ENCODE measurements at regions not wholly inside any gene's neighbourhood (a gene's known extent, or its start where the extent isn't known, plus 50 kb on each side); places are given as distances from the start of the nearest gene placed in this dataset.

- ChIA-PET CTCF (no interaction called here), POLR2A (no interaction called here)
- H3K27ac ChIP-seq (ENCODE audit: extremely low read depth, low read depth, low read length) = no peak overlapping the region
- H3K4me3 ChIP-seq (ENCODE audit: low read depth, low read length) = no peak overlapping the region
- TF ChIP-seq ZNF423 (tag by site-specific recombination; IDR thresholded peaks at IDR 0.05) = no peak
- no peak for TF ChIP-seq REST (tag by site-specific recombination; IDR thresholded peaks at IDR 0.05)
- TF ChIP-seq ZNF626 (tag by site-specific recombination; IDR thresholded peaks at IDR 0.05) = no peak
- no peak for TF ChIP-seq PBX3 (CRISPR knock-in tag; IDR thresholded peaks at IDR 0.05)
- TF ChIP-seq ZNF792 (tag by site-specific recombination; IDR thresholded peaks at IDR 0.05) = no peak
- no peak for TF ChIP-seq ZNF473 (tag by site-specific recombination; IDR thresholded peaks at IDR 0.05)
- TF ChIP-seq BCL6B (tag by site-specific recombination; IDR thresholded peaks at IDR 0.05) = no peak
- TF ChIP-seq ZNF174 (tag by site-specific recombination; IDR thresholded peaks at IDR 0.05) = no peak
- TF ChIP-seq ZSCAN4 (tag by site-specific recombination; IDR thresholded peaks at IDR 0.05) = no peak
- no peak for TF ChIP-seq ZNF37A (tag by site-specific recombination; IDR thresholded peaks at IDR 0.05)
- TF ChIP-seq ZBTB48 (tag by site-specific recombination; IDR thresholded peaks at IDR 0.05) = no peak
- TF ChIP-seq MZF1 (tag by site-specific recombination; IDR thresholded peaks at IDR 0.05; ENCODE audit: borderline replicate concordance) = no peak
- TF ChIP-seq SCRT1 (tag by site-specific recombination; IDR thresholded peaks at IDR 0.05; ENCODE audit: borderline replicate concordance) = no peak
- no peak for TF ChIP-seq ZNF549 (tag by site-specific recombination; IDR thresholded peaks at IDR 0.05)
- TF ChIP-seq ZNF544 (tag by site-specific recombination; IDR thresholded peaks at IDR 0.05) = no peak
- TF ChIP-seq ZNF623 (tag by site-specific recombination; IDR thresholded peaks at IDR 0.05) = no peak
- no peak for TF ChIP-seq ZNF664 (tag by site-specific recombination; IDR thresholded peaks at IDR 0.05)
- H3K9me3 ChIP-seq (ENCODE audit: control insufficient read depth, insufficient read depth, low read depth, low read length) = no peaks in the 10 kb centered on the region
- no peaks in the 10 kb centered on the region for H3K4me1 ChIP-seq (ENCODE audit: control insufficient read depth, insufficient read depth, low read length)
- no peaks in the 10 kb centered on the region for H3K36me3 ChIP-seq (ENCODE audit: control insufficient read depth in 2 of 2, insufficient read depth in 1 of 2, low read length in 2 of 2)
Measured at GRCh38 chr7:81366546-81366945, 403.3 kb downstream of the HGF start.

GRCh38 chr7:81361769-81362312 lies 408.0 kb downstream of the HGF start:
- Histone ChIP-seq H3K4me3 (ENCODE audit: low read depth, low read length) (no peak overlapping the region), H3K36me3 (ENCODE audit: control insufficient read depth in 2 of 2, insufficient read depth in 1 of 2, low read length in 2 of 2) (no peaks in the 10 kb centered on the region), H3K9me3 (ENCODE audit: control insufficient read depth, insufficient read depth, low read depth, low read length) (no peaks in the 10 kb centered on the region), H3K27ac (ENCODE audit: extremely low read depth, low read depth, low read length) (no peak overlapping the region), H3K4me1 (ENCODE audit: control insufficient read depth, insufficient read depth, low read length) (no peaks in the 10 kb centered on the region)
- TF ChIP-seq ZNF350 (tag by site-specific recombination; IDR thresholded peaks at IDR 0.05) = no peak
- TF ChIP-seq ZNF621 (tag by site-specific recombination; IDR thresholded peaks at IDR 0.05) = no peak
- no peak for TF ChIP-seq ZNF473 (tag by site-specific recombination; IDR thresholded peaks at IDR 0.05)
- TF ChIP-seq GLIS2 (tag by site-specific recombination; IDR thresholded peaks at IDR 0.05) = no peak
- ChIA-PET CTCF (no interaction called here), POLR2A (no interaction called here)
